Stimulated activated CD4-positive, alpha-beta T cell treated with anti-CD3 and anti-CD28 coated beads, Interleukin-4, amount 100 ng/mL, for 24 hours (primary cell): ENCODE measurements at regions not wholly inside any gene's neighbourhood (a gene's known extent, or its start where the extent isn't known, plus 50 kb on each side); places are given as distances from the start of the nearest gene placed in this dataset.

Experiments
- DNase-seq: peaks from one replicate; pipeline ENCODE4 v3.0.0-alpha.2; 2020

DNA sequence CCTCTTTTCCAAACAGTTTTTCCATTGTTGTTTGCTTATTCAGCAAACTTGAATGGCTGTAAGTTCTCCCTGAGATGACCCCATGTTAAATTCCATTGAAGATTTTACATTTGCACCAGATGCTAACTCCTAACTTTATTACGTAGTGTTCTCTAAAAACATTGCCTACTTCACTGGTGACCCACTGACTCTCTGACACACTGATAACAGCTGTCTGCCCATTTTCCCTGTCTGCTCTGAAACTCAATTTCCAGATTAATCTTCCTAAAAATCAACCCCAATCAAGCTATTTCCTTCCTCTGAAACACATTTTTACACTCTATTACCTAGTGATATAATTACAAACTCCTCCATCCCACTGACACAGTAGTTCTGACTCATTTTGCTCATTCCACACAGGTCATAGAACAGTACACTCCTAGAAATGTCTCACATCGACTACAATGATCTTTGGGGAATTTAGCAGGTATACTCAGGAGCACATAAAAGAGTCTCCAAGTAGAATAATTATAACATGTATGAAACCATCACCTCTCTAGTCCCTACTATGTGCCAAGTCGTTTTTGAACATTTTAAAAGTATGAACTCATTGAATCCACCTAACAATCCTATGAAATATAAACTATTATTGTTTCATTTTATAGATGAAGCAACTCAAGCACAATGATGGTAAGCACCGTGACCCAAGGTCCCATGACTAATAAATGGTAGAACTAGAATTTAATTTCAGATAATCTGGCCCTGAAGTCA is 210.9 kb downstream of the SLIT2 start:
- no peak for DNase-seq

DNA sequence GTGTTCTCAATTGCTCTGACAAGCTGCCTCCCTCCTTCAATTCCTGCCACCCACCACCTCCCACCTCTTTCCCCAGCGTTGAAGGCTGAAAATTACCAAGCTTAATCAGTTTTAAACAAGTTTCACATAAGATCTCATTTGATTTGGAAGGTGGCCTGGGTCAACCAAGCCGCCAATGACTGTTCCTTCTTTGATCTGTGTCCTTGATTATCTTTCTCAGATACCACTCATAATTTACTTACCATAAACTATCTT is 211.4 kb downstream of the SLIT2 start:
- no peak for DNase-seq

DNA sequence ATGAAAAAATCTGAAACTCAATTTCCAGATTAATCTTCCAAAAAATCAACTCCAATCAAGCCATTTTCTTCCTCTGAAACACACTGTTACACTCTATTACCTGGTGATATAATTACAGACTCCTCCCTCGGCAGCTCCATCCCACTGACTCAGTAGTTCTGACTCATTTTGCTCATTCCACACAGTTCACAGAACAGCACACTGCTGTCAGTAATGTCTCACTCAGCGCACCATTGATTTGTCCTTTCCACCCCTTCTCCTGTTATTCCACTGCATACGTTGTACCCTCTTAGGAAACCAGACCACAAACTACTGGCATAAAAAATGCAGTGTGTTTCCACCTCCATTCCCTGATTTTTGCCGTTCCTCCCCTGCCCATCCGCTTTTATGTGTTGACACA is 212.7 kb downstream of the SLIT2 start:
- no peak for DNase-seq

DNA sequence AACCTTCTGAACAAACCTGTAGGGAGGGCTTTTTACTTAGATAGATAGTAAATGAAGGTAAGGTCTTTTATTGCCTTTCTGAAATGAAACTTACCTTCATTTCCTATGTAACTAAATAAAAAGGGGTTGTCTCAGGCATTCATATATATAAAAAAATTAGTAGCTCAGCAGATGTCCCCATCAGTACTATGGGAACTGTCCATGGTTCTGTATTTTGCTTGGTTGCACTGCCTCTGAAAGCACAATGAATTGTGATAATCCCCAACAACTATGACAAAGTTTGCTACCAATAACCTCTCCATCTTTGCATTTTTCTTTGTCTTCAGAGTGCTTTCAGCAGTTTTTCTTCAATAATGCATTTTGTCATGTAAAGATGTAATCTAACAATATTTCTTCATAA is 222.4 kb downstream of the SLIT2 start:
- DNase-seq, result no peak

DNA sequence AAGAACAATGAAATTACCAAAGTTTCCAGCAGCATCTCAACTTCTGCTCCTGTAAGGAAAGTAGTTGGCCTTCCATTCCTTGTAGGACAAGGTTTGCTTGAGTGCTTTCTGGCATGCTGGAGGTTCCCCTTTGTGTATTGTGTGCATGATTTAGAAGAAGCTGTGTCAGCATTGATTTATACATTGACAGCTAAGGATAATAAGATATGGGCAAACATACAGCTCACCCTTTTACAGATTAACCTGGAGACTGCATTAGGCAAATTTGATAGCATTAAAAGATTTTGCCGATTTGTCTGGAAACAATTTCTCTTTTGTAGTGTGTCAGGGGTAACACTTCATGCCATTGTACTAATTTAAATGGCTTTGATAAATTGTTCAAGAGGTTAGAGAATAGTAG is 221.8 kb upstream of the PACRGL start:
- no peak for DNase-seq

DNA sequence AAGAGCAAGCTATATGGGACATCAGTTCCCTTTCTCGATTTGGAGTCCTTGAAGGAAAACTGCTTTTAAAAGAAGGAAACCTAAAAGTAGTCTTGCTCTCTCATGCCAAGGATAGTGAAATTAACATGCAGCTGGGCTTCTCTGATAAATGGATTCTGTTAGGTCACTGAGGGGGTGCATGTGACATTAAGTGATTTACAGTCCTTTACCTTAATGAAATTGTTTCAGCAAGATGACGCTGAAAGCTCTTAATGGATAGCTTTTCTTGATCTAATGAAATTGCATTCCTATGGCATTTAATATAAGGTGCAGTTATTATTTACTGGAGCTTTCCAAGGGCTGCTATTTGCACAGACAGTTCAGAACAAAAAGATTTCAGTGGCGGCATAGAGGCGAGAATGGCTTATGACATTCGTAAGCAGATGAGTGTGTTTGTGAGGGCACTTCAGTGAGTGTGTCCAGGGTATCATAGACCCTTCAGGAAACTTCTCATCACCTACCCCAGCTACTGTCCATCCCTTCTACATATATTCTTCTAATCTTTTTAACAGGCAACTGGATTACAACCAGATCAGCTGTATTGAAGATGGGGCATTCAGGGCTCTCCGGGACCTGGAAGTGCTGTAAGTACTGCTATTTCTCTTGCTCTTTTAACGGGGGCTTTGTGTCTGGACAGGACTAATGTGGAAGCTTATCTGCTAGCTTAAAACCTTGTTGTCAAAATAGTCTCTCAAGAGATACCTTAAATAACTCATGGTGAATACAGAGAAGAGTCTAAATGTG is 219.9 kb upstream of the PACRGL start:
- DNase-seq, result no peak

DNA sequence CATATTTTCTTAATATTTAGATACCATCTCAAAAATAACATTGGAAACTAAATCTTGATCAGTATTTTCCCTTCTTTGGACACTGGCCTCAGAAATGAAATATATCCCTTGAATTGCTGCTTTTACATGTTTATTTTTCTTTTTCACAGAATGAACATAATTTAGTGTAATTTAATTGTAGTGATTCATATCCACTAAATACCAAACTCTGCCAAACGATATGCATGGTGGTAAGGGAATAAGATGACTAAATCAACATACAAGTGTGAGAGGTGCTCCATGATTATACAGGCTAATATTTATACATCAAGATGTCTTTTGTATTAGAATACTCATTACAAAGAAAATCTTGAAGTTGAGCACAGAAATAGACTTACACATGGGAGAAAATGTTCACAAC is 216.8 kb upstream of the PACRGL start:
- DNase-seq, result no peak

DNA sequence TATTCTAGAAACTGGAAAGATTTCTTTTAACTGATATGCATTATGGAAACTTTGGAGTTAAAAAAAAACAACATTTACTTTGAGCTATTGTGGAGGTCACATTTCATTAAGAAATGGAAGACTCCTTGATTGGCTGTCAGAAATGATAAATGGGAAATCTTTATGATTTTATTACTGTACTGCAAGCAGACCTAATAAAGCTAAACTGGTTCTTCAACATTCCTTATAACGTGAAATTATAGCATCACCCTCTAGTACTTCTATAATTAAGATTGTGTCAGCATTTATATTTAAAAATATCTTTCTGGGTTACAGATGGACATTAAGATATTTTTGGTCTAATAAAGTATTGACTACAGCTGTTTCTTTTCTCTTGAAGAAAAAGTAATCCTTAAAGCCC is 213.8 kb upstream of the PACRGL start:
- DNase-seq, result no peak

DNA sequence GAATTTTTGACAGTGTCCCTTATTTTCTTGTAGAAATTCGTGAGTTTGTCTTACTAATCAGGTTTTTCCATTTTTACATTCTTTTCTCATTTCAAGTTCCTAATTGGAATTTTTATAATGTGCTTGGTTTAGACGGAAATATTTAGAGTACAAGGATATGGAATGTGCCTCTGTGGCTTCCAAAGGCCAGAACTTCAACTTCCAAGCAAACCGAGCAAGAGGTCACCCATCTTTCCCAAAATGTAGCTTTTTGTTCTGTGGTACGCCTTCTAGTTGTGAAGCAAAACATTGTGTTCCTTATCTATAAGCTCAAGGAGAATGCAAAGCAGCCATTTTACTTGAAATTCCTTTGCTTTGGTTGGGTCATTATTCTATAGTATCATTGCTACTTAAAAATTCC is 212.8 kb upstream of the PACRGL start:
- no peak for DNase-seq

DNA sequence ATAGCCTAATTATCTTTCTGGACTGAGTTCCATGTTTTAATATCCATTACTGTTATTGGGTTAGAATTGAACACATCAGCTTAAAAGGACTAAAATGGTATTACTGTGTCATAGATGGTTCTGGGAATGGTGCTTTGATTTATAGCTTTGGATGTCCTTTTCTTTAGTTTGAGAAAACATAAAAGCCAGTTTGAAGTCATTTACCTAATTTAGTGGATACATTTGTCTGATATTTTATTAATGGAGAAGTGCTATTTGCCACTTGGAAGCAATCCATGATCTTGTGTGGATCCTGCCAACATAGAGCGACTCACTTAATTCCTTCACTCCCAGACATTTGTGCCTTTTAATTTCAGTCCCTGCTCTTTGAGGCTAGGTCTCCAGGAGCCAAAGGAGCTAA is 212.4 kb upstream of the PACRGL start:
- no peak for DNase-seq

DNA sequence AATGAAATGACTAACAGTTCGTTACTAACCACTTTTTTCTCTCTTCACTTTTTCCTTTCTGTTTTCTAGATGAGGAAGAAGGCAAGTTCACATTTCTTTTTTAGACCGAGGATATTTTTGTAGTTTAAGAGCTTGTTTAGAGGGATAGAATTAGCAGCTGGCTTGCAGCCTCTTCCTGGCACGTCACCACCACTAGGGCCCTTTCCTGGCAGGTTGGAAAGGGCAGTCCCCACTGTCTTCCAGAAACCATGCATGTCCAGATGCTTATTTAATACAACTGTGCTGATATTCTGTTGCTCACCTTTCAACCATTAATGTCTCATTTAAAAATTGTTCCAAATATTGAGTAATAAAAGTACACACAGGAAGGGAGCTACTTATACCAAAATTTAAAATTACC is 209.5 kb upstream of the PACRGL start:
- DNase-seq, result no peak

DNA sequence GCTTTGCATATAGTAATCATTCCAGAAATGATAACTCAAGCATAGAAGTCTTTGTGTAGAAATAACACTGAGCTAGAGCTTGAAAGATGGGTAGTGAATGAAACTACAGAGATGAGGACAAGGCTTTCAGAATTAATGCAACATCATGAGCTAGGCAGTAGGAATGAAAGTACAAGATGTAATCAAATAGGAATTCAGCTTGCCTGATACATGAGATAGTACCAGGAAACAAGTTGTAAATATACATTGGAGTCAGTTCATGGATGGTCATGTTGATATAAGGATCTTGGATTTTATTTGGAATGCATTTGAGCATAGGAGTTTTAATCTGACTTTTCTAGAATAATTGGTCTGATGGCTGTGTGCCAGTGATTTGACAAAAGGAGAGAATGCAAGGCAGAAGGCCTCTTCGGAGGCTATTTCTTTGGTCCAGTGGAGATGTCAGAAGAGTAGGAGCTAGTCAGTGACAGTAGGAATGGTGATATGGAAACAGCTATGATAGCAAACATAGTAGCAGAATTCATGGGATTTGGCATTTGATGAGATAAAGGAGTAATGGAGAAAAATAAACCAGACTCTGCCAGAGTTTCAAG is 206.4 kb upstream of the PACRGL start:
- no peak for DNase-seq

DNA sequence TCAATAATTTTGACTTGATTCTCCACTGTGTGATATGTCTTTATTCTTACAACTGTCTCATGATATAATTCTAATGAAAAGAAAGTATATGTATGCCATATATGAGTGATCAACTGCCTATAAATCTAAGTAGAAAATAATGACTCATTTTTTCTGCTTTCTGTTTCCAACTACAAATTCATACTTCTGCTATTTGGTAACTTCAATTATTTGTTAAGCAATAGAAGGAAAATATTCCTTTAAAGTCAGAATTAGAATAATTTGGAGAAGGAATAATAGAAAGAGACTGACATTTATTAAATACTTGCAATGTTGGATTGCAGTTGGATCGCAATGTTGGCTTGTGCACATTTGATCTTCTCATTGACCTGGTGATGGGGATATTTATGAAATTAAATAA is 204.2 kb upstream of the PACRGL start:
- DNase-seq, result no peak

DNA sequence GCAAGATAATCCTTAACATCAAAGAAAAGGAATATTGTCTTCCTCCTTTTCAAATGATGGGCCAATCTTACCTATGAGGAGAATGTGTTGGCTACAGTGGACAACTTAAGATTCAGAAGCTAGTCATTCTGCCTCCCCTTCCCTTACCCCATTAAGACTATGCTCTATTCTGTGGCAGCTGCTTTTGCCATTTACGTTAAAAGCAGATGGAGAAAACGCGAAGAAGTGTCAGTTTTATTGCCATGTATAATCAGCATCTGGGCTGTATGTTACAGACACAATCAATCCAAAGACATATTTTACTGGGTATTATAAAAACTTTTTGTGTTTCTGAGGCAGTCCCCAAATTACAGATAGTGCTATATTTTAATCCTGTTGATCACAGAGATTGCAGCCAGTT is 196.1 kb upstream of the PACRGL start:
- DNase-seq, result no peak

DNA sequence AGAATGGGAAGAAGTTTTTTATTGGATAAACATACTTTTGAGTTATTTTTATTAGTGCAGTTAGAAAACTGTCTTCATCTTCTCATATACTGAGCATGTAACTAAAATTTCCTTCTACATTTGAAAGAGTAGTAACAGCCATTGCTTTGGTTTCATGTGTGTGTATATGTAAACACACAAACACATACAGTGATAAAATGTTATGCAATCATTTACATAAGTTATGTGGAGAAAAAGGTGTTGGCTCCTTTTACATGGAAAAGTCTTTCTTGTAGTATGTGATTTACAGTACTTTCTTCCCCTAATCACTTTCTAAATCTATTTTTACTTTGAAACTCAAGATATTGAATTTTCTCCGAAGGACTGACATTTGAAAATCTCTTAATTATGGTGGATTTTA is 194.3 kb upstream of the PACRGL start:
- DNase-seq, result no peak

DNA sequence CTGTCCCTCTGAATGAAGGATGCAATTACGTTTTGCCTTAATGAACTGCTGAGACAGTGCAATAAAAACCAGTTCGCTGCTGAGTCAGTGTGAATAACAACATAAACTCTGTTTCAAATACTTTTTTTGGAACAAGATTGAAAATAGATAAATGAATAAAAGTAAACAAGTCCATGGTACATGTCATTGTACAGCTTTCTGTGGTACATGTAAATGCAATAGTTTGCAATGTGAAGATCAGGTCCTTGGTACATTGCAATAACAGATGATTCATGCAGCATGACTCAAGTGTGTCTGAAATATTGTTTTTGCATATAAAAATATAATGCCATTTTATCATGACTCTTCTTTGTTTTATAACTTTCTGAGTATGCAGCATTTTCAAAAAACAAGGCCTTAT is 193.4 kb upstream of the PACRGL start:
- no peak for DNase-seq

DNA sequence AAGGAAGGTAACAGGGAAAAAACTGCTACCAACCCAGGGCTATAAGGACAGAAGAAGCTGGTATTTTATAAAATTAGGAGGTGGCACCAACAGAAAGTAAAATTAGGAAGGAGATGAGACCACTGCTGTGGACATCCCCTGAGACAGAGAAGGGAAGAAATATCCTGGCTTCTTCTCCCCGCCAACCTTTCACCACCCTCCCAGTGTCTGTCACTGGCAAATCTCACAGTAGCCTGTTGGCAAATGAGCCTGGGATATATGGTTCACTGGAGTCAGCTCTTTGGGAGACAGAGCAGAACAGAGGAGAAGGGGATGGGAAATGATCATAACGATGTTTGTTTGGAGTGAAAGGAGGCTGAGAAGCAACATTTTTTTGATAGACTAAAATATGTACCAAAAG is 190.9 kb upstream of the PACRGL start:
- DNase-seq, result no peak

DNA sequence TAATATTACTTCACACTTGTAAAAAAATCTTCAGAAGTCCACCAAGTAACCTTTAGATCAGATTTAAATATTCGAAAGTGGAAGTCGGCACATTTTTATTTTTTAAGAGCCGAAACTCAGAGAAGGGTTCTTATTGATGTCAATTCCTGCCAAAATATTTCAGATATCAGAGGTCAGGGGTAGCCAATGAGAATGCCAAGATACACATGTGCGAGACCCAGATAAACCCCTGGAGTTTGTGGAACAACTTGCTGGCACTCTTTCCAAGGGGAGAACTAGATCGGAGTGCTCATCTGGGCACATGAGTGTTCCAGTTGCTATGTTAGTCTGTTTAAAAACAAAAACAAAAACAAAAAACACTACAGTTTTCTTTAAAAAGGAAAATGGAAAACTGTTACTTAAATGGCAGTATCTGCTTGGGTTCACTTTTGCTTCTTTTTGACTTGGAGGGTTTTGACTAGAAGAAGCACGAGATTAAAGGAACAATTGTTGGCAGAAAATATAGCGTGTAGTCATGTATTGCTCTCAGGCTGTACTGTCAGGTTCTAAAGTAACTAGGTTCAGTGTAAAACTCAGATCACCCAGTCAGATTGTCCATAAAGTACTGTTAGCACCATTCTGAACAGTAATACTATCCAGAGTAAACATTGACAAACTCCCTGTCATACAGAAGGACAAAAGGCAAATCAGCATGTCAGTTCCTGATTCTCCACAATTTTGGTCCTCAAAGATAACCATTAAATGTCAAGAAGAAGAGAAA is 188.0 kb upstream of the PACRGL start:
- DNase-seq, result no peak

DNA sequence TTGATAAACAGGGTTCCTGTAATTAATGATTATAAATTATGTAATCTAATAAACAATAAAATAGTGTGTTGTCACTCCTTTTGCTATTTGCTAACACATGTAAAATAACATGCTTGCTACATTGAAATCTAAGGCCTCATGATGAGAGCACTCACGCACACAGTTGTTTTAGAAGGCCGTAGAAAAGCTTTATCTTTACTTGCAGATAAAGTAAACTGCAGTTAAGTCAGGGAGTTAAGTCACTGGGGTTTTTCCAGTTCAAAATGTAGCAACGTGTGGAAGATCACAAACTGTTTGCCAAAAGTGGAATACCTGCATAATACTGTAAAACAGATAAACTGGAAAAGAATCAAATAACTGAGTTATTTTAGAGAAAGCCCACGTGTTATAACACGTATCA is 187.3 kb upstream of the PACRGL start:
- no peak for DNase-seq

DNA sequence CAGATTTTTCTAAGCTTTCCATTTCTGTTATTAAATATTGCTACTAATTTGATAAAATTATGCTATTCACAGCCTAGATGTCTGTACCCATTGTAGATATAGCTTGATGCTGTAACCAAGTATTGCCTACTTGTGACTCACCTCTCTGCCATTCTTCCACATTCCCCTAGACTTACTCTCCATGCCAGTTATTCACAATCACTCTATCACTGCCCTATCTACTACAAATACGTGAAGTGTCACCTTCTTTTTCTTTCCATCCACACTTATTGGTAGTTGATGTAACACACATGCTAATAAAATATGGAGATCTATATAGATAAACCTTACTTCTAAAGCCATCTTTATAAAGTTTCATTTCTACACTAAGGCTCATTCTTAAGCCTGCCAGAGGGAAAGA is 179.4 kb upstream of the PACRGL start:
- no peak for DNase-seq

DNA sequence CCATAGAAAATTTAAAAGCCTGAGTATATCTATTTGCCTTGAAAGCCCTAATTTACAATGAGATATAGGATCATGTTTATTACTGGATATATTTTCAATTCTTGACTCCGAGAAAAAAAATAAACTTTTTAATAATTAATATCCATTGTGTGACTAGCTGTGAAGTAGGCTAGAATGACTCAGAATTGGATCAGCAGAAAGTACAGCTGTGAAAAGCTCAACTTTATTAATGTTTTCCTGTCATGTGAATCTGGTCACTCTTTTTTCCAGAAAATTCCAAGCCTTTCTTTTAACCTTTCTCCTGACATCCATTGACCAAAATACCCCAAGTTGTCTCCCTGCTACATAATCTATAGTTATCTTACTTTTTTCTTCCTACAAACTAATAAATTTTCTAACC is 171.8 kb upstream of the PACRGL start:
- DNase-seq, result no peak

DNA sequence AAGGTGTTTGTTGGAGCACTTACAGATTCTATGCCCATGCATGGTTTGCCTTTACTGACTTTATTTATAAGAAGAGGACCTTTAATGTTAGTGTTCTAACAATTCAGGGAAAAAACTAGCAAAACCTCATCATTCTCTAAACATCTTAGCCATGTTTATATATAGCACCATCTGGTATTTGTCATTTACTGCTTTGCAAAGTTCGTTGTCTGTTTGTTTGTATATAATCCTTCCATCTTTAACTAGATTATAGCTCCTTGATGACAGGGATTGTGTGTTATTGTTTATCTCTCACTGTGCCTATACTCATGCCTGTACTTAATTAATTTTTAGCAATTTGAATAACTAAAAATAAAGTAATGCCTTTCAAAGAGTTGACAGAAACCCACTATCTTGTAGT is 170.6 kb upstream of the PACRGL start:
- no peak for DNase-seq

DNA sequence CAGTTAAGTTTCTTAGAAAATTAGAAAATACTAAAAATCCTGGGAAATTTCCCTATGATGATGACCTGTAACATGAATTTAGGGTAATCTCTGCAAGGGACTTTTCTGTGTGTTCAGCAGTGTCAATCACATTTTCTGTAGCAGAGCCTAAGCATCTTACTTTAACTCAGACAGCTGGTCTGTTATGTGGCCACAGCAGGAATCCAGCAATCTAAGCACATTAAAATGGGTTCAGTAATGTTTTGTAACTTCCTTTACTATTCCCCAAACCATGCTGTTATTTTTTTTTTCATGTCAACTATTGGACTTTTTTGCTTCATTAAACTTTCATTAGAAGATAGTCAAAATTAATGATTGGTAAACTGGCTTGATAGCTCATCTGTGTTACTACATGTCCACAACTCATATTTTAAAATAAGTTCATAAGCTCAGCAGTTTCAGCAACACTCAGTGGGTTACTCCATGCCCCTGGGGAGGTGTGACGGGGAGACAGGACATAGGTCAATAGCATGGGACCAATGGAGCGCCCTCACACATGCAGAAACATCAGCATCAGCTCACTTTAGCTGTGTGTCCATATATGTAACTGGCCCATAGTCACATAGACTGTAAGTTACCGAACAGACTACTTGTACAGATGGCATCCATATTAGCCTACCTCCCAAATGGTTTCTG is 168.0 kb upstream of the PACRGL start:
- DNase-seq, result no peak
